ENCODE measurements at regions not wholly inside any gene's neighbourhood (a gene's known extent, or its start where the extent isn't known, plus 50 kb on each side); places are given as distances from the start of the nearest gene placed in this dataset.

DNA sequence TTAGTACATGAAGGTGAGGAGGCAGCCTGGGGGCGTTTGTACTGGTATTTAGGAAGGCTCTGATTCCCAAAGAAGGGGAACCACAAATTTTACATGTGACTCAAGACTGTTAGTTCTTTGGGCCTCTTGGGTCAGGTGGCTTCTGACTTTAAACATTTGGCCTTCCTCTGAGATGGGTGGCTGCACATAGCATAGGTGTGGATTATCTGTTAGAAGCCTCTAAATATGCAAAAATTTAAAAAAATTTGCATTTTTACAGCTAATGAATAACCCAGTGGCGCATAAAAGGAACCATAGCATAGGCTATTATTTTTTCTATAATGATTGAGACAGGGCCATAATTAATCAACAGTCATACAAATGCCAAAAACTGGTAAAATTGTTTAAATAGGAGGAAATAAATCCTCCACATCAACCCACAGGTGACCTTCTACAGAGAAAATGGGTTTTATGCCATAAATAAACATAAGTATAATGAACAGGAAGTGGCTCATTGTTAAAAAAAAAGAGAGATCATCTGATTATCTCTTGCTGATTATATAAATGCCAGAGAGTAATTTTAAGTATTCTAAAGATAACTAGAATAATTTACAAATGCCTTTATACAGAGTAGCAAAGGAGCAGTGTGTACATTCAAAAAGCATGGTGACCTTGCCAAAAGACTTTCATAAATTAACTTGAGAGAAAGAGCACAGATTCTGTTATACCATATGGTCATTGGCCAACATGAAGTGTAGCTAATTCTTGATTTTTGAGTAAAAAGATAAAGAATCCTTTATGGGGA, 284.2 kb upstream of the ATP2B1 start:
- peaks cover 15% of the 10 kb centered on the region for H3K4me1 Mint-ChIP-seq
- no peaks in the 10 kb centered on the region for H3K36me3 Mint-ChIP-seq (ENCODE audit: low read depth)
- no peak for TF ChIP-seq CTCF (IDR thresholded peaks at IDR 0.05)
- H3K27ac Mint-ChIP-seq, result no peak overlapping the region
- no peak for DNase-seq
- no peaks in the 10 kb centered on the region for H3K9me3 Mint-ChIP-seq
- H3K4me3 Mint-ChIP-seq, result no peak overlapping the region
- peaks cover 3% of the 10 kb centered on the region for H3K27me3 Mint-ChIP-seq (ENCODE audit: low read depth, poor library complexity)

DNA sequence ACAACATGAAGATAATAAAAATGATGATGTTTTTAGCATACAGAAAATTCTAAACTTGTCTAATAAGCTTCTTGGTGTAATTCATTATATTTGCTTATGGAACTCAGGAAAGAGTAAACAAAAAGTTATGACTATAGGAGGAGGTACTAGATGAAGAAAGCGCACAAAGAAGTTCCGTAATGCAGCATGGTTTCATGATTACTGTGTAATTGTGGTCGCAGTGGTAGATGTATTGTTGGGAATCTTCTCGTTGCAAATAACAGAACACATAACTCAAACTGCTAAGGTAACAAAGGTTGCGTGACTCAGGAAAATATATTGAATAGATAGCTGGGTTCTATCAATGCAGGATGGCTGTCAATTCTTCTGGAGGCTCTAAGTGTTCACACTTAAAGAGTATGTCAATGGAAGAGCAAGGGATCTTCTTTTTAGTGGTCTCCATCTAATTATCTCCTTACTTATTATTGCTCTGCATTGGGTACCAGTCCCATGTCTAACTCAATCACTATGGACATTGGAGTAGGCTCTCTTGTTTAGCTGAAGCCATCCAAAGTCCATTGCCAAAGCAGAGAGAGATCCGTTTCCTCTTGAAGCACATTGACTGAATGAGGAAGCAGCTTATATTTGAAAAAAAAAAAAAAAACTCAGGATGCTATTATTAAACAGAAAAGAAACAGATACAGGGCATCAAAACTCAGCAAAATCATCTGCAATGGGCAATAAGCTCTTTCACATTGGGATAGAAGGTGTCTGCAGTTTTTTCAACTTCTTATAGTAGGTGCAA, 283.4 kb upstream of the ATP2B1 start:
- H3K4me1 Mint-ChIP-seq, result peaks cover 15% of the 10 kb centered on the region
- no peaks in the 10 kb centered on the region for H3K9me3 Mint-ChIP-seq
- H3K27me3 Mint-ChIP-seq (ENCODE audit: low read depth, poor library complexity), result peaks cover 3% of the 10 kb centered on the region
- no peak overlapping the region for H3K4me3 Mint-ChIP-seq
- no peak overlapping the region for H3K27ac Mint-ChIP-seq
- DNase-seq, result no peak
- H3K36me3 Mint-ChIP-seq (ENCODE audit: low read depth), result no peaks in the 10 kb centered on the region
- no peak for TF ChIP-seq CTCF (IDR thresholded peaks at IDR 0.05)

DNA sequence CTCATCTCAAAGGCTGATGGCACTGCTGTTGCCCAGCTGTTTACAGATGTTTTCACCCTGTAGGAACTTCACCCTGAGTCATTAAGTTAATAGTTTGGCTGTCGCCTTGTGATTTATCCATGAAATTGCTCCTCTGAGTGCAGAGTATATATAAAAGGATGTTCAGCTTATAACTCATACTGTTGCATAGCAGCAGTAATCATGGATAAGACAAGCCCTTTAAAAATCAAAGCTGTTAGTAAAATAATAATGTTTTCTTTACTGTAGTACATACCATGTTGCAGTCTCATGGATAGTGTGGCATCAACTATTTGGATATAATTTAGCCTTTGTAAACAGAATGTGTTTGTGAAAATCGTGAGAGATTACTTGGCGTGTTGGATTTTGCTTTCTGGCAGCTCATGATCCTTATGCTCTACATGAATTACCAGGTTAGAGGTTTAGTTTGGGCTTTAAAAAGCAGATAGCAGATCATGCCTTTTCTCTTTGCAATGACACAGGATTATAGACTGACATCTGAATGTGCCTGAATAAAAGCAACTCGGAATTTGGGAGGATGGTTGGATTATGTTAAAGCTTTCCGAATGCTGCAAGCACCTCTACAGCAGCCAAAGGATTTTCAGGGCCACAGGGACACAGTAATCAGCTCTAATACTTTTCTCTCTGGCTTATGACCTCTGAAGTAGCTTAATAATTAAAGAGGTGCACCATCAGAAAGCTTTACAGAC, 279.7 kb upstream of the ATP2B1 start:
- peaks cover 3% of the 10 kb centered on the region for H3K27me3 Mint-ChIP-seq (ENCODE audit: low read depth, poor library complexity)
- DNase-seq, result no peak
- H3K4me3 Mint-ChIP-seq, result no peak overlapping the region
- no peak overlapping the region for H3K27ac Mint-ChIP-seq
- no peaks in the 10 kb centered on the region for H3K9me3 Mint-ChIP-seq
- H3K4me1 Mint-ChIP-seq, result peaks cover 11% of the 10 kb centered on the region
- no peak for TF ChIP-seq CTCF (IDR thresholded peaks at IDR 0.05)
- no peaks in the 10 kb centered on the region for H3K36me3 Mint-ChIP-seq (ENCODE audit: low read depth)

GRCh38 chr12:89985935-89986334, 277.3 kb upstream of the ATP2B1 start:
- Mint-ChIP-seq H3K4me3 (no peak overlapping the region), H3K27me3 (ENCODE audit: low read depth, poor library complexity) (peaks cover 6% of the 10 kb centered on the region), H3K4me1 (peaks cover 11% of the 10 kb centered on the region), H3K36me3 (ENCODE audit: low read depth) (no peaks in the 10 kb centered on the region), H3K27ac (no peak overlapping the region), H3K9me3 (no peaks in the 10 kb centered on the region)
- no peak for DNase-seq
- no peak for TF ChIP-seq CTCF (IDR thresholded peaks at IDR 0.05)

DNA sequence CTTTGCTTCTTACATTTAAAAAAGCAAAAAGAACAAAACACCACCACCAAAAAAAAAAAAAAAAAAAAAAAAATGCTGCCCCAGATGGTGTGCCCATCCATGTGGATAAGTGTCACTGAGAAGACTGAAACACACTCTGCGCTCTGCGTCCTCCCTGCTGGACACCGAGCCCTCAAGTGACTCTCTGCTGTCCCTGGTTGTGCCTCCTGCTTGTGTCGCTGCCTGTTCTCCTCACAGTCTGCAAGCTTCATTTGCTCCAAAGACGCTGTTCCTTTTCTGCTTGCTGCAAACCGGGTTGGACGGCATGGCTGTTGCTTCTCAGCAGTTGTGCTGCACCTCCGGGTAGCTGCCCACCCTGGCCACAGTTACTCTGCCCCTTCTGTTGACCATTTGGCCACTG, 276.2 kb upstream of the ATP2B1 start:
- H3K9me3 Mint-ChIP-seq, result no peaks in the 10 kb centered on the region
- DNase-seq, result no peak

More for the DNA sequence above, 276.2 kb upstream of the ATP2B1 start:
- Mint-ChIP-seq H3K27me3 (ENCODE audit: low read depth, poor library complexity) (peaks cover 3% of the 10 kb centered on the region), H3K27ac (no peak overlapping the region), H3K4me3 (no peak overlapping the region), H3K4me1 (peaks cover 17% of the 10 kb centered on the region), H3K36me3 (ENCODE audit: low read depth) (no peaks in the 10 kb centered on the region)
- TF ChIP-seq CTCF (IDR thresholded peaks at IDR 0.05), result no peak

All from nephron progenitor cell (in vitro differentiated cells).